ENCODE measurements at regions not wholly inside any gene's neighbourhood (a gene's known extent, or its start where the extent isn't known, plus 50 kb on each side); places are given as distances from the start of the nearest gene placed in this dataset.

DNA sequence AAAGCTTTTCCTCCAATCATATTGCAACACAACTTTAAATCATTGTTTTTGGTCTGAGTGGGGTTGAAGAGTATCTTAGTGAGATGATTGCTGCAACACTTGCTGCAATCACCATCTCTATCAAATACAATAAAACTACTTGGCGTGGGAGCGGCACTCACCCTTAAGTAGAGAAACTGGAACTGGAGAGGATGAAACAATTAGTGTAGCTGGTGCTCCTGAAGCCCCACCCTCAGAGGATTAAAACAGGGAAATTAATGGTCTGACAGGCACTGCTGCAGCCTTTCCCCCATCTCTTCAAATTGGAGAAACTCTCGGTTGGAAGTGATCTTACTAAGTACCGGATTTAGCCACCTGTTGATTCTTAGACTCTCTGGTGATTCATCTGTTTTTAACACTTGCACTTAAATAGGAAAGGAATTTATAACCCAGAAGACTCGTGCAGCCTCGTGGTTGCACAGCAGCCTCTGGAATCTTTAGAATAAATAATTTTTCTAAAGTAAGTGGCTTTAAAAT is 80.5 kb upstream of the KIF26B start:
- H3K27me3 ChIP-seq (ENCODE audit: insufficient read depth, low read length, poor library complexity): no peaks in the 10 kb centered on the region
- H3K4me2 ChIP-seq (ENCODE audit: insufficient read depth, low read length): no peak overlapping the region
- no peak overlapping the region for H3K9ac ChIP-seq (ENCODE audit: low read depth, low read length)
- no peak overlapping the region for H3K4me3 ChIP-seq (ENCODE audit: low read depth in 1 of 2, low read length in 2 of 2)
- H3K9me3 ChIP-seq (ENCODE audit: insufficient read depth, low read length, severe bottlenecking): peaks cover 7% of the 10 kb centered on the region
- DNase-seq (no peak), ATAC-seq (ENCODE audit: insufficient read depth, low read depth) (no peak)
- H3K79me2 ChIP-seq (ENCODE audit: insufficient read depth, low read length): no peaks in the 10 kb centered on the region
- H4K20me1 ChIP-seq (ENCODE audit: insufficient read depth, low read length): no peaks in the 10 kb centered on the region
- TF ChIP-seq CTCF (IDR thresholded peaks at IDR 0.05; ENCODE audit: borderline replicate concordance, extremely low read depth, low read length, poor library complexity, severe bottlenecking) (no peak), EZH2 (IDR thresholded peaks at IDR 0.05; ENCODE audit: borderline replicate concordance, low read depth, low read length, severe bottlenecking) (no peak)
- no peak overlapping the region for H3K27ac ChIP-seq (ENCODE audit: low read length)
- no peaks in the 10 kb centered on the region for H3K4me1 ChIP-seq (ENCODE audit: insufficient read depth, low read length)
- H3K36me3 ChIP-seq (ENCODE audit: insufficient read depth, low read length): peaks cover 10% of the 10 kb centered on the region
- H2AFZ ChIP-seq (ENCODE audit: low read depth, low read length): no peak overlapping the region

- TF ChIP-seq CTCF (IDR thresholded peaks at IDR 0.05; ENCODE audit: borderline replicate concordance, extremely low read depth, low read length, poor library complexity, severe bottlenecking): no peak
- TF ChIP-seq EZH2 (IDR thresholded peaks at IDR 0.05; ENCODE audit: borderline replicate concordance, low read depth, low read length, severe bottlenecking): no peak
- no peaks in the 10 kb centered on the region for H3K79me2 ChIP-seq (ENCODE audit: insufficient read depth, low read length)
- H3K4me2 ChIP-seq (ENCODE audit: insufficient read depth, low read length): no peak overlapping the region
- H3K9me3 ChIP-seq (ENCODE audit: insufficient read depth, low read length, severe bottlenecking): peaks cover 7% of the 10 kb centered on the region
- H3K4me3 ChIP-seq (ENCODE audit: low read depth in 1 of 2, low read length in 2 of 2): no peak overlapping the region
- ATAC-seq (ENCODE audit: insufficient read depth, low read depth) (no peak), DNase-seq (no peak)
- H3K36me3 ChIP-seq (ENCODE audit: insufficient read depth, low read length): peaks cover 10% of the 10 kb centered on the region
- no peaks in the 10 kb centered on the region for H4K20me1 ChIP-seq (ENCODE audit: insufficient read depth, low read length)
- no peak overlapping the region for H2AFZ ChIP-seq (ENCODE audit: low read depth, low read length)
- H3K27ac ChIP-seq (ENCODE audit: low read length): no peak overlapping the region
- no peaks in the 10 kb centered on the region for H3K27me3 ChIP-seq (ENCODE audit: insufficient read depth, low read length, poor library complexity)
- no peaks in the 10 kb centered on the region for H3K4me1 ChIP-seq (ENCODE audit: insufficient read depth, low read length)
- no peak overlapping the region for H3K9ac ChIP-seq (ENCODE audit: low read depth, low read length)
Measured at GRCh38 chr1:245070836-245071615, 83.8 kb upstream of the KIF26B start.

DNA sequence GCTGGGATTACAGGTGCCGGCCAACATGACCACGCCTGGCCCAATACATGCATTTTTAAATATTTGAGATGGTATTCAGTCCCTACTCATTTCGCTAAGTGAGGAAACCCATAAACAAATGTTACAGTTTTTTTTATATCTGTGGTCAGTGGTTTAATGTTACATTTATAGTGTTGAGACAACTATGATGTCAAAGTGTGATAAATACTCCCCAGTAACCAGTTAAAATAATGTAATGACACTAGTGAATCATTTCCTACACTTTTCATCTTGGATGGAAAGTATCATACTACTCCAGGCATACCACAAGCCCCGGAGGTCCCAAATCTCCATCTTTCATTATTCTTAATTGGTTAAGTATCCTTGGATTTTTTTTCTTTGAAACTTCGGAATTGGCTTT is 87.5 kb upstream of the KIF26B start:
- no peaks in the 10 kb centered on the region for H3K4me1 ChIP-seq (ENCODE audit: insufficient read depth, low read length)
- DNase-seq (no peak), ATAC-seq (ENCODE audit: insufficient read depth, low read depth) (no peak)
- peaks cover 7% of the 10 kb centered on the region; the same call in 1 of the 2 replicates for H3K36me3 ChIP-seq (ENCODE audit: insufficient read depth, low read length)
- TF ChIP-seq CTCF (IDR thresholded peaks at IDR 0.05; ENCODE audit: borderline replicate concordance, extremely low read depth, low read length, poor library complexity, severe bottlenecking): no peak
- no peak for TF ChIP-seq EZH2 (IDR thresholded peaks at IDR 0.05; ENCODE audit: borderline replicate concordance, low read depth, low read length, severe bottlenecking)
- no peak overlapping the region for H3K4me3 ChIP-seq (ENCODE audit: low read depth in 1 of 2, low read length in 2 of 2)
- H3K4me2 ChIP-seq (ENCODE audit: insufficient read depth, low read length): no peak overlapping the region
- no peak overlapping the region for H3K9ac ChIP-seq (ENCODE audit: low read depth, low read length)
- no peaks in the 10 kb centered on the region for H4K20me1 ChIP-seq (ENCODE audit: insufficient read depth, low read length)
- no peak overlapping the region for H2AFZ ChIP-seq (ENCODE audit: low read depth, low read length)
- no peaks in the 10 kb centered on the region for H3K27me3 ChIP-seq (ENCODE audit: insufficient read depth, low read length, poor library complexity)
- H3K9me3 ChIP-seq (ENCODE audit: insufficient read depth, low read length, severe bottlenecking): peaks cover 3% of the 10 kb centered on the region
- H3K79me2 ChIP-seq (ENCODE audit: insufficient read depth, low read length): no peaks in the 10 kb centered on the region
- no peak overlapping the region for H3K27ac ChIP-seq (ENCODE audit: low read length)
